Right cardiac atrium (tissue), 5 donors: ENCODE measurements at regions not wholly inside any gene's neighbourhood (a gene's known extent, or its start where the extent isn't known, plus 50 kb on each side); places are given as distances from the start of the nearest gene placed in this dataset.
"Not testable (repeated sequence)": the region's sequence is repeated elsewhere in the genome, so short reads cannot be mapped to it uniquely, and the experiment has no call there.

Source experiments
- ATAC-seq, 2 donors: fragments of 200-7000 bp; cut with Tn5 transposase; one replicate each; pipeline versions ENCODE4 v1.8.0 to v1.9.1; 2020; ENCODE audit warnings: moderate library complexity in 2 of 2, mild to moderate bottlenecking in 1 of 2
- DNase-seq, 3 donors: peaks; one replicate each; pipeline ENCODE4 v3.0.0-alpha.2; 2020
- H3K27ac ChIP-seq: one replicate; pipeline ENCODE4 v1.5.1; 2013; ENCODE audit warnings: mild to moderate bottlenecking, low read length, control low read depth, moderate library complexity
- H3K27me3 ChIP-seq: one replicate; pipeline ENCODE4 v1.6.1; 2013; ENCODE audit not compliant: control insufficient read depth, insufficient read depth
- H3K4me1 ChIP-seq: one replicate; pipeline ENCODE4 v1.6.1; 2013; ENCODE audit warnings: low read length; ENCODE audit not compliant: control insufficient read depth, insufficient read depth
- H3K4me3 ChIP-seq: one replicate; pipeline ENCODE4 v1.5.1; 2013; ENCODE audit warnings: low read length, control low read depth
- H3K9me3 ChIP-seq: one replicate; pipeline ENCODE4 v1.6.1; 2013; ENCODE audit warnings: low read length; ENCODE audit not compliant: control insufficient read depth
- WGBS: extraction: QIAGEN DNeasy Blood & Tissue Kit; methylation state at CpG from one replicate; pipeline ENCODE4 v1.1.7; 2013; 5-methylcytosine and 5-hydroxymethylcytosine counted together
- intact Hi-C, 4 donors: fragments of 100-400 bp; cut with DNase I; formaldehyde crosslinking; loops; one replicate each; pipeline versions ENCODE4 v1.11.0 to v1.14.0; 2022 to 2023
- donor health status: healthy with polysubstance abuse.
- donor health status: DM: no; HTN: yes; CAD: no.
- donor health status: DM: no; HTN: no; CAD: no.
- donor health status: DM: no; HTN: yes; CAD: no; lungs with severe emphysema.
- donor health status: DM: yes; HTN: yes; CAD: no.

DNA sequence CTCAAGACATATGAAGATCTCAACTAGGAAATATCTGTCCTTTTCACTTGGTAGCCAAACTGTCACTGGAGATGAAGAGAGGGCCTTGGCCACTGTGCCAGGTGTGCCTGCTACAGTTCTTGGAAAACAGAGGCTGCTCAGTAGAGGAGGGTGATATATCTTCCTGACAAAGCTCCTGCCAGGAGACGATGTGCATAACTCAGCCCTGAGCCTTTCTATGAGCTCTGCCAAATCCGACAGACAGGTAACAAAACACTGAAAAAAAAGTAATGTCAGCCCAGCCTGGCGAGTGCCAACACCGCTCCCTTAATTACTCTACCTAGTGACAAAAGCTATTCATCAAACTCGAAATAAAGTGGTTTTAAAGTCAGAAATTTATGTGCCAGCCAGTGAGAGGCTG lies 123.2 kb downstream of the MFSD1 start:
- no peak for ATAC-seq
- no peak overlapping the region for H3K4me3 ChIP-seq
- intact Hi-C loops: loop anchor here in 1 of 4 donors (10.0 kb wide), 1 partner anchor 330 kb away; no protein-coding TSS in a partner anchor
- no peak overlapping the region for H3K27ac ChIP-seq
- no peaks in the 10 kb centered on the region for H3K4me1 ChIP-seq
- DNase-seq: no peak
- no peaks in the 10 kb centered on the region for H3K27me3 ChIP-seq
- WGBS: 69% methylated on average over 5 of the region's 5 CpGs
- no peaks in the 10 kb centered on the region for H3K9me3 ChIP-seq

- Histone ChIP-seq H3K27me3 (no peaks in the 10 kb centered on the region), H3K27ac (no peak overlapping the region), H3K4me1 (no peaks in the 10 kb centered on the region), H3K9me3 (no peaks in the 10 kb centered on the region), H3K4me3 (no peak overlapping the region)
- 77% methylated on average over 5 of the region's 5 CpGs for WGBS
- ATAC-seq (no peak), DNase-seq (no peak)
- intact Hi-C loops: loop anchor here in 1 of 4 donors (10.0 kb wide), 1 partner anchor 329 kb away; no protein-coding TSS in a partner anchor
These were observed 124.1 kb downstream of the MFSD1 start for GRCh38 chr3:158925828-158926494.

- Histone ChIP-seq H3K27ac (no peak overlapping the region), H3K4me3 (no peak overlapping the region), H3K9me3 (no peaks in the 10 kb centered on the region), H3K27me3 (no peaks in the 10 kb centered on the region), H3K4me1 (no peaks in the 10 kb centered on the region)
- DNase-seq (no peak), ATAC-seq (no peak)
- 71% methylated on average over 5 of the region's 5 CpGs for WGBS
- intact Hi-C loops: no loop called here
These were observed 134.0 kb downstream of the MFSD1 start for GRCh38 chr3:158935846-158936245.

DNA sequence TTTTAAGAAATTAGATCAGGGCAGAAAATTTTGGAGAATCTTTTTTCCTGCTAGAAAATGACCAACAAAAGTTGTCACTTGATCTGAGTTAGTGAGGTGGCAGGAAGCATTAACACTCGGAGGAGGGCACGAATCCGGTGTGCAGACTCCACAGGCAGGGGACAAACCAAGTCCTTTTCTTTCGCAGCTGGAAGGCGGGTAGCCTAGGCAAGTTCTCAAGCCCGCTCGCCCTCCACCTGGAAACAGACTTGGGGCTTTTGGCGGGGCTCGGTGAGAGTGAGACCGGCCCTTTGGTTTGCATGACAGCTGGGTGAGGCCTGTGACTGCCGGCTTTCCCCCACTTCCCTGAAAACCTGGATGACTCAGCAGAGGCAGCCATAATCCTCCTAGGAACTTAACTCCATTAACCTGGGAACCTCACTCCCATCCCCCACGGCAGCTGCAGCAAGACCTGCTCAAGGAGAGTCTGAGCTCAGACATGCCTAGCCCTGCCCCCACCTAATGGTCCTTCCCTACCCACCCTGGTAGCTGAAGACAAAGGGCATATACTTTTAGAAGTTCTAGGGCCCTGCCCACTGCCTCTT lies 134.8 kb downstream of the MFSD1 start:
- 80% methylated on average over 12 of the region's 12 CpGs for WGBS
- no peak overlapping the region for H3K27ac ChIP-seq
- intact Hi-C loops: no loop called here
- H3K4me1 ChIP-seq: no peaks in the 10 kb centered on the region
- H3K27me3 ChIP-seq: no peaks in the 10 kb centered on the region
- ATAC-seq (no peak), DNase-seq (peak in 1 of 3 donors; percentile 21)
- H3K4me3 ChIP-seq: no peak overlapping the region
- no peaks in the 10 kb centered on the region for H3K9me3 ChIP-seq

GRCh38 chr3:158950178-158950901 lies 148.5 kb downstream of the MFSD1 start:
- Histone ChIP-seq H3K4me3 (no peak overlapping the region), H3K27me3 (no peaks in the 10 kb centered on the region), H3K27ac (no peak overlapping the region), H3K4me1 (no peaks in the 10 kb centered on the region), H3K9me3 (no peaks in the 10 kb centered on the region)
- ATAC-seq: no peak
- 83% methylated on average over 8 of the region's 8 CpGs for WGBS
- DNase-seq: no peak
- intact Hi-C loops: no loop called here

- no peaks in the 10 kb centered on the region for H3K4me1 ChIP-seq
- H3K27ac ChIP-seq: no peak overlapping the region
- H3K27me3 ChIP-seq: no peaks in the 10 kb centered on the region
- no peaks in the 10 kb centered on the region for H3K9me3 ChIP-seq
- 91% methylated on average over 1 of the region's 1 CpG for WGBS
- intact Hi-C loops: no loop called here
- no peak overlapping the region for H3K4me3 ChIP-seq
- DNase-seq: no peak
- no peak for ATAC-seq
These were observed 151.3 kb downstream of the MFSD1 start for GRCh38 chr3:158953131-158953530.

- 74% methylated on average over 2 of the region's 2 CpGs for WGBS
- Histone ChIP-seq H3K27me3 (no peaks in the 10 kb centered on the region), H3K4me3 (no peak overlapping the region), H3K27ac (no peak overlapping the region), H3K9me3 (no peaks in the 10 kb centered on the region), H3K4me1 (no peaks in the 10 kb centered on the region)
- intact Hi-C loops: no loop called here
- ATAC-seq: no peak
- DNase-seq: no peak
These were observed 152.6 kb downstream of the MFSD1 start for GRCh38 chr3:158954420-158954819.

DNA sequence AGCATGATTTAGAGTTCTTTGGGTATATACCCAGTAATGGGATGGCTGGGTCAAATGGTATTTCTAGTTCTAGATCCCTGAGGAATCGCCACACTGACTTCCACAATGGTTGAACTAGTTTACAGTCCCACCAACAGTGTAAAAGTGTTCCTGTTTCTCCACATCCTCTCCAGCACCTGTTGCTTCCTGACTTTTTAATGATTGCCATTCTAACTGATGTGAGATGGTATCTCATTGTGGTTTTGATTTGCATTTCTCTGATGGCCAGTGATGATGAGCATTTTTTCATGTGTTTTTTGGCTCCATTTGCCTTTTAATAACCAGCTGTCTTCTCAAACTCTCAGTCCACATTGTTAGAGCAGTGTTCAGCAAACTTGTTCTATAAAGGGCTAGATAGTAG lies 155.9 kb downstream of the MFSD1 start:
- H3K4me3 ChIP-seq, H3K27me3 ChIP-seq, DNase-seq, intact Hi-C loops, ATAC-seq, H3K9me3 ChIP-seq, H3K27ac ChIP-seq, H3K4me1 ChIP-seq: not testable (repeated sequence)
- no CpG with 5 or more reads among the region's 1 CpG for WGBS

DNA sequence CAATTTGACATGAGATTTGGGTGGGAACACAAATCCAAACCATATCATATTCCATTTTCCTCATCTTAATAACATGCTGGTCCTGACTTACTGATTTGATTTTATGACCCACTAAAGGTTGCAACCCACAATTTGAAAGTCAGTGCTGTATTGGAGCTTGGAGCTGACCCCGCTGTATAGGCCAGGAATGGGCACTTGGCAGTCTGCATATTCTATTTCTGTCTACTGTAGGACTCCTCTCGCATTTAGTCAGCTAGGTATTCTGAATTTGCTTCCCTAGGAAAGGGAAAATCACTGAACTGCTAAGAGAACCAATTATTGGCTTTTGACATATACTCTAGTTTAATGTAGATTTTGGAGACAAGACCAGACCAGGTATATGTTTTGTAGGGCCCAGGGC lies 157.0 kb downstream of the MFSD1 start:
- H3K27ac ChIP-seq: no peak overlapping the region
- no peak for DNase-seq
- intact Hi-C loops: no loop called here
- ATAC-seq: no peak
- H3K4me1 ChIP-seq: no peaks in the 10 kb centered on the region
- no peaks in the 10 kb centered on the region for H3K27me3 ChIP-seq
- H3K9me3 ChIP-seq: no peaks in the 10 kb centered on the region
- WGBS: 79% methylated on average over 2 of the region's 2 CpGs
- no peak overlapping the region for H3K4me3 ChIP-seq

- no peaks in the 10 kb centered on the region for H3K9me3 ChIP-seq
- intact Hi-C loops: no loop called here
- no peak overlapping the region for H3K4me3 ChIP-seq
- H3K27ac ChIP-seq: no peak overlapping the region
- no peaks in the 10 kb centered on the region for H3K4me1 ChIP-seq
- H3K27me3 ChIP-seq: no peaks in the 10 kb centered on the region
- no peak for DNase-seq
- WGBS: 56% methylated on average over 4 of the region's 4 CpGs
- no peak for ATAC-seq
These were observed 159.6 kb downstream of the MFSD1 start for GRCh38 chr3:158961471-158961870.

- ATAC-seq: no peak
- Histone ChIP-seq H3K27ac (no peak overlapping the region), H3K4me1 (no peaks in the 10 kb centered on the region), H3K4me3 (no peak overlapping the region), H3K27me3 (no peaks in the 10 kb centered on the region), H3K9me3 (no peaks in the 10 kb centered on the region)
- no peak for DNase-seq
- WGBS: 74% methylated on average over 3 of the region's 3 CpGs
- intact Hi-C loops: no loop called here
These were observed 160.1 kb downstream of the MFSD1 start for GRCh38 chr3:158961911-158962310.
